ENCODE measurements at regions not wholly inside any gene's neighbourhood (a gene's known extent, or its start where the extent isn't known, plus 50 kb on each side); places are given as distances from the start of the nearest gene placed in this dataset.

- BruUV-seq (replicated peaks): no TSS peak
- no peaks in the 10 kb centered on the region for H3K27me3 ChIP-seq (ENCODE audit: control insufficient read depth in 2 of 2, insufficient read depth in 2 of 2, low read length in 2 of 2)
- no peaks in the 10 kb centered on the region for H4K20me1 ChIP-seq (replicated peaks; ENCODE audit: control insufficient read depth, insufficient read depth, low read length)
- 64% methylated on average over 1 of the region's 1 CpG for WGBS (ENCODE audit: insufficient coverage, low coverage, missing lambda C conversion rate)
- DNase-seq (ENCODE audit: extremely low read depth in 1 of 4, low spot score in 3 of 4) (peak; percentile 25 to 59 (median 30)), ATAC-seq (peak; percentile 61), FAIRE-seq (no peak)
- H2AFZ ChIP-seq (ENCODE audit: low read depth, low read length): no peak overlapping the region
- ChIA-PET POLR2A (interaction anchor here (0.6 kb wide), 1 partner anchor 782 kb away, joined by 3 read pairs; no protein-coding TSS in a partner anchor), CTCF (ENCODE audit: low intra/inter-chr PET ratio) (no interaction called here)
- H3K4me1 ChIP-seq (replicated peaks in 1 of 2; ENCODE audit: control insufficient read depth in 2 of 2, insufficient read depth in 2 of 2, low read length in 2 of 2): peaks cover 5 to 39% of the 10 kb centered on the region in 2 experiments
- H3K9ac ChIP-seq (ENCODE audit: insufficient read depth in 1 of 2, low read depth in 2 of 2, low read length in 2 of 2): no peak overlapping the region
- H3K9me1 ChIP-seq (ENCODE audit: control insufficient read depth, insufficient read depth, low read length): no peaks in the 10 kb centered on the region
- in situ Hi-C loops (cut with MboI) (no loop called here), intact Hi-C loops (cut with micrococcal nuclease) (loop anchor here (5.0 kb wide), 1 partner anchor 34 kb away; no protein-coding TSS in a partner anchor)
- no peaks in the 10 kb centered on the region for H3K79me2 ChIP-seq (ENCODE audit: control insufficient read depth, insufficient read depth, low read length)
- H3K4me2 ChIP-seq (ENCODE audit: insufficient read depth, low read length): no peak overlapping the region
- no peak overlapping the region for H3K27ac ChIP-seq (ENCODE audit: extremely low read depth, low read depth, low read length)
- H3K36me3 ChIP-seq (ENCODE audit: control insufficient read depth, insufficient read depth, low read length): no peaks in the 10 kb centered on the region
- H3K9me3 ChIP-seq (replicated peaks; ENCODE audit: control insufficient read depth, insufficient read depth, low read depth, low read length): no peaks in the 10 kb centered on the region
- no peak overlapping the region for H3K4me3 ChIP-seq
- TF ChIP-seq MTA1 (IDR thresholded peaks at IDR 0.05; ENCODE audit: borderline replicate concordance) (0 out of 2 replicates have a peak, but pooled peaks have one; percentile 31), DPF2 (IDR thresholded peaks at IDR 0.05) (peak; percentile 59), JUN (IDR thresholded peaks at IDR 0.05; ENCODE audit: borderline replicate concordance, low read depth, low read length) (peak; percentile 46; the same call in 1 of the 2 replicates), JUN (CRISPR knock-in tag; IDR thresholded peaks at IDR 0.05; ENCODE audit: borderline replicate concordance) (no peak), SOX6 (IDR thresholded peaks at IDR 0.05) (0 out of 2 replicates have a peak, but pooled peaks have one; percentile 22), FOSL1 (tag; conservative IDR thresholded peaks at IDR 0.05) (peak; percentile 74), ARID3A (IDR thresholded peaks at IDR 0.05; ENCODE audit: borderline replicate concordance, low read depth, low read length) (peak; percentile 32; the same call in 1 of the 2 replicates), ZNF778 (CRISPR knock-in tag; IDR thresholded peaks at IDR 0.05) (no peak), ARNT (IDR thresholded peaks at IDR 0.05) (no peak), NBN (IDR thresholded peaks at IDR 0.05; ENCODE audit: low read depth) (peak; percentile 43; the same call in 1 of the 2 replicates), JUND (IDR thresholded peaks at IDR 0.05; ENCODE audit: borderline replicate concordance, low read depth, low read length) (peak; percentile 75), JUND (tag; IDR thresholded peaks at IDR 0.05; ENCODE audit: borderline replicate concordance, low read depth, low read length) (peak; percentile 65; the same call in 2 of the 3 replicates), SMARCE1 (IDR thresholded peaks at IDR 0.05) (peak; percentile 52; the same call in 1 of the 2 replicates), ATF3 (IDR thresholded peaks at IDR 0.05) (peak; percentile 78), ATF3 (CRISPR knock-in tag; conservative IDR thresholded peaks at IDR 0.05) (no peak), TCF3 (CRISPR knock-in tag; IDR thresholded peaks at IDR 0.05) (0 out of 2 replicates have a peak, but pooled peaks have one; percentile 13), GTF2A2 (tag; IDR thresholded peaks at IDR 0.05) (no peak), ARID1B (IDR thresholded peaks at IDR 0.05) (peak; percentile 60), CBFA2T3 (IDR thresholded peaks at IDR 0.05) (peak; percentile 63), CCNT2 (IDR thresholded peaks at IDR 0.05; ENCODE audit: borderline replicate concordance, extremely low read depth, insufficient read length, low read depth, low read length) (peak; percentile 33), HDAC1 (IDR thresholded peaks at IDR 0.05) (0 out of 4 replicates have a peak, but pooled peaks of 1 of the 2 experiments have one; percentile 21)
- TF ChIP-seq, protein P1, sequence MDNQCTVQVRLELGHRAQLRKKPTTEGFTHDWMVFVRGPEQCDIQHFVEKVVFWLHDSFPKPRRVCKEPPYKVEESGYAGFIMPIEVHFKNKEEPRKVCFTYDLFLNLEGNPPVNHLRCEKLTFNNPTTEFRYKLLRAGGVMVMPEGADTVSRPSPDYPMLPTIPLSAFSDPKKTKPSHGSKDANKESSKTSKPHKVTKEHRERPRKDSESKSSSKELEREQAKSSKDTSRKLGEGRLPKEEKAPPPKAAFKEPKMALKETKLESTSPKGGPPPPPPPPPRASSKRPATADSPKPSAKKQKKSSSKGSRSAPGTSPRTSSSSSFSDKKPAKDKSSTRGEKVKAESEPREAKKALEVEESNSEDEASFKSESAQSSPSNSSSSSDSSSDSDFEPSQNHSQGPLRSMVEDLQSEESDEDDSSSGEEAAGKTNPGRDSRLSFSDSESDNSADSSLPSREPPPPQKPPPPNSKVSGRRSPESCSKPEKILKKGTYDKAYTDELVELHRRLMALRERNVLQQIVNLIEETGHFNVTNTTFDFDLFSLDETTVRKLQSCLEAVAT (IDR thresholded peaks at IDR 0.05): 0 out of 4 replicates have a peak, but pooled peaks of 1 of the 2 experiments have one; percentile 34
These were observed 94.4 kb upstream of the TNFSF4 start for GRCh38 chr1:173301507-173301906.
